ENCODE measurements at regions not wholly inside any gene's neighbourhood (a gene's known extent, or its start where the extent isn't known, plus 50 kb on each side); places are given as distances from the start of the nearest gene placed in this dataset.

DNA sequence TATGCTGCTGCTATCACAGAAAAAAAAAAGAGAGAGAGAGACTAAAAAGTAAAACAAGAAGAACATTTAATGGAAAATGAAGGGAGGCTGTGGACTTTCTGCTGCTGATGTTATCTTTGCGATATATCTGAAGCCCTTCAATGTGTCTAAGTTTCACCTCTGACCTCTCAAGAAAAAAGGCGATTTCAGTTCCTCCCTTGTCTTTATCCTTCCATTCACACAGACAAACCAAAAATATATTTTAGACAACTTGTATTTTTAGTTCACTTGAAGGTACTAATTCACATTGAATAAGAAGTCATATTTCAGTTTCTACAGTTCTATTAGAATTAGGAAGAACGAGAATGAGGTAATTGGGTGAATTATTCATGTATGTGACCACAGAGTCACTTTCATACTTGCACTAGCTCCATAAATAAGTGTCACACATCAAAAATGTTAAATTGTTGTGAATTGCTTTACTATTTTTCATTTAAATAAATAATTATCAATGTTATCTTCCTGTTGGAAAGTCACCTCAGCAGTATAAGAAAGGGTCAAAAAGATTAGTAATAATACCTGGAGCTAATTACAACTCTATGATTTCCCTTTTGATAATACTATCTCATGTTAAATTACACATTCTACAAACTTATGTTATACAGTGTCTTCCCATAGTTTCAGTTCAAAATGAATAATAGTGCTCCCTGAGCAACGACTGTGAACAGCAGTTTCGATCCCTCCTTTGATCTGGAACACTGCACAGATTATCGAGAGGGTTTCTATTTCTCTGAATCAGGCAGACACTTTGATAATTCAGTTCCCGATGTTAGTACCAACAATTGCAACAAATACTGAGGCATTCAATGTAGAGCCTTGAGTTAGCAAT lies 85.2 kb upstream of the PLCB4 start:
- CTCF ChIA-PET (ENCODE audit: partially characterized antibody), result interaction anchor here (1.1 kb wide), 1 partner anchor 32 kb away, joined by 3 read pairs; no protein-coding TSS in a partner anchor
- no peak overlapping the region for H2BK5ac ChIP-seq (ENCODE audit: low read depth, low read length)
- no peak overlapping the region for H3K4ac ChIP-seq (replicated peaks; ENCODE audit: insufficient read length, low read depth, low read length)
- no peak overlapping the region for H2BK15ac ChIP-seq (ENCODE audit: low read length)
- no peaks in the 10 kb centered on the region for H3K27me3 ChIP-seq (replicated peaks in 1 of 4; ENCODE audit: control insufficient read depth in 3 of 4, extremely low read depth in 1 of 4, insufficient read depth in 3 of 4, low read length in 3 of 4)
- H3K23me2 ChIP-seq (ENCODE audit: low read depth, low read length), result no peaks in the 10 kb centered on the region
- no peak overlapping the region for H3K23ac ChIP-seq (ENCODE audit: insufficient read length)
- no peak overlapping the region for H3K27ac ChIP-seq (ENCODE audit: low read depth, low read length)
- H3K18ac ChIP-seq (ENCODE audit: extremely low read depth, low read length), result no peak overlapping the region
- no peak overlapping the region for H2BK12ac ChIP-seq (ENCODE audit: low read depth, low read length)
- H3K9ac ChIP-seq (replicated peaks in 1 of 4; ENCODE audit: extremely low read depth in 1 of 4, low read depth in 3 of 4, low read length in 3 of 4), result no peak overlapping the region
- no peak overlapping the region for H4K8ac ChIP-seq (ENCODE audit: extremely low read depth, insufficient read depth, low read length)
- no peak for DNase-seq (ENCODE audit: low read depth in 1 of 2, low spot score in 2 of 2)
- H3K56ac ChIP-seq (replicated peaks; ENCODE audit: insufficient read length, low read depth, low read length), result no peak overlapping the region
- H3K4me2 ChIP-seq (ENCODE audit: insufficient read depth in 1 of 2, low read depth in 2 of 2, low read length in 2 of 2), result no peak overlapping the region
- no peak overlapping the region for H2BK120ac ChIP-seq (replicated peaks; ENCODE audit: low read depth, low read length)
- H4K20me1 ChIP-seq (replicated peaks in 1 of 2; ENCODE audit: control insufficient read depth in 1 of 2, insufficient read depth in 2 of 2, low read length in 2 of 2), result peaks cover 0 to 2% of the 10 kb centered on the region in 2 experiments
- H2AFZ ChIP-seq (ENCODE audit: low read length), result no peak overlapping the region
- 94% methylated on average over 7 of the region's 7 CpGs; no CpG with 5 or more reads in 1 of the 2 experiments for WGBS, 2 experiments (ENCODE audit: extremely low coverage in 1 of 2, insufficient coverage in 1 of 2, insufficient read length in 1 of 2, insufficient replicate concordance in 2 of 2, low coverage in 1 of 2, low lambda C conversion rate in 2 of 2, missing lambda C conversion rate in 1 of 2)
- H3K79me1 ChIP-seq (ENCODE audit: low read depth, low read length), result no peaks in the 10 kb centered on the region
- H3K4me1 ChIP-seq (replicated peaks in 1 of 4; ENCODE audit: control insufficient read depth in 3 of 4, insufficient read depth in 4 of 4, low read length in 3 of 4), result no peaks in the 10 kb centered on the region
- H2AK5ac ChIP-seq (ENCODE audit: low read depth, low read length), result no peak overlapping the region
- FAIRE-seq, result no peak
- no peaks in the 10 kb centered on the region for H3K36me3 ChIP-seq (ENCODE audit: control insufficient read depth in 2 of 4, insufficient read depth in 4 of 4, low read length in 3 of 4)
- H2BK20ac ChIP-seq (ENCODE audit: low read length), result no peak overlapping the region
- H3K4me3 ChIP-seq (ENCODE audit: extremely low read depth in 1 of 4, insufficient read depth in 2 of 4, low read depth in 3 of 4, low read length in 4 of 4), result no peak overlapping the region
- H4K5ac ChIP-seq (ENCODE audit: insufficient read length, low read depth, low read length), result no peak overlapping the region
- no peaks in the 10 kb centered on the region for H3K79me2 ChIP-seq (ENCODE audit: control insufficient read depth in 1 of 2, insufficient read depth in 2 of 2, low read length in 2 of 2)
- no peaks in the 10 kb centered on the region for H3K9me3 ChIP-seq (ENCODE audit: insufficient read depth in 2 of 2, low read depth in 1 of 2, low read length in 1 of 2)
- H4K91ac ChIP-seq (replicated peaks; ENCODE audit: insufficient read length, low read length), result no peak overlapping the region
- POLR2A ChIA-PET (ENCODE audit: partially characterized antibody), result no interaction called here
- no peak overlapping the region for H3K14ac ChIP-seq (ENCODE audit: insufficient read length)
- TF ChIP-seq SP1 (IDR thresholded peaks at IDR 0.05; ENCODE audit: low read depth, low read length) (no peak), SP2 (IDR thresholded peaks at IDR 0.05; ENCODE audit: low read length) (no peak), SIX5 (IDR thresholded peaks at IDR 0.05; ENCODE audit: low read depth, low read length) (no peak), CHD1 (IDR thresholded peaks at IDR 0.05; ENCODE audit: low read depth, low read length) (no peak), RNF2 (IDR thresholded peaks at IDR 0.05; ENCODE audit: borderline replicate concordance, low read depth, low read length, missing control alignments, poor library complexity, severe bottlenecking) (no peak), JUND (IDR thresholded peaks at IDR 0.05; ENCODE audit: low read length) (no peak)
- TF ChIP-seq, protein P1, sequence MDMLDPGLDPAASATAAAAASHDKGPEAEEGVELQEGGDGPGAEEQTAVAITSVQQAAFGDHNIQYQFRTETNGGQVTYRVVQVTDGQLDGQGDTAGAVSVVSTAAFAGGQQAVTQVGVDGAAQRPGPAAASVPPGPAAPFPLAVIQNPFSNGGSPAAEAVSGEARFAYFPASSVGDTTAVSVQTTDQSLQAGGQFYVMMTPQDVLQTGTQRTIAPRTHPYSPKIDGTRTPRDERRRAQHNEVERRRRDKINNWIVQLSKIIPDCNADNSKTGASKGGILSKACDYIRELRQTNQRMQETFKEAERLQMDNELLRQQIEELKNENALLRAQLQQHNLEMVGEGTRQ (IDR thresholded peaks at IDR 0.05; ENCODE audit: low read length), result no peak
- TF ChIP-seq, protein P2, sequence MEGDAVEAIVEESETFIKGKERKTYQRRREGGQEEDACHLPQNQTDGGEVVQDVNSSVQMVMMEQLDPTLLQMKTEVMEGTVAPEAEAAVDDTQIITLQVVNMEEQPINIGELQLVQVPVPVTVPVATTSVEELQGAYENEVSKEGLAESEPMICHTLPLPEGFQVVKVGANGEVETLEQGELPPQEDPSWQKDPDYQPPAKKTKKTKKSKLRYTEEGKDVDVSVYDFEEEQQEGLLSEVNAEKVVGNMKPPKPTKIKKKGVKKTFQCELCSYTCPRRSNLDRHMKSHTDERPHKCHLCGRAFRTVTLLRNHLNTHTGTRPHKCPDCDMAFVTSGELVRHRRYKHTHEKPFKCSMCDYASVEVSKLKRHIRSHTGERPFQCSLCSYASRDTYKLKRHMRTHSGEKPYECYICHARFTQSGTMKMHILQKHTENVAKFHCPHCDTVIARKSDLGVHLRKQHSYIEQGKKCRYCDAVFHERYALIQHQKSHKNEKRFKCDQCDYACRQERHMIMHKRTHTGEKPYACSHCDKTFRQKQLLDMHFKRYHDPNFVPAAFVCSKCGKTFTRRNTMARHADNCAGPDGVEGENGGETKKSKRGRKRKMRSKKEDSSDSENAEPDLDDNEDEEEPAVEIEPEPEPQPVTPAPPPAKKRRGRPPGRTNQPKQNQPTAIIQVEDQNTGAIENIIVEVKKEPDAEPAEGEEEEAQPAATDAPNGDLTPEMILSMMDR (IDR thresholded peaks at IDR 0.05; ENCODE audit: control extremely low read depth in 1 of 3, insufficient read depth in 1 of 3, low read depth in 1 of 3, low read length in 3 of 3), result no peak
- TF ChIP-seq, protein P3, sequence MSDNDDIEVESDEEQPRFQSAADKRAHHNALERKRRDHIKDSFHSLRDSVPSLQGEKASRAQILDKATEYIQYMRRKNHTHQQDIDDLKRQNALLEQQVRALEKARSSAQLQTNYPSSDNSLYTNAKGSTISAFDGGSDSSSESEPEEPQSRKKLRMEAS (IDR thresholded peaks at IDR 0.05), result no peak
